GM12878 (cell line): ENCODE measurements at regions not wholly inside any gene's neighbourhood (a gene's known extent, or its start where the extent isn't known, plus 50 kb on each side); places are given as distances from the start of the nearest gene placed in this dataset.

Experiments used
- ATAC-seq: fragments of 200-7000 bp; cut with Tn5 transposase; 3 replicates; pipeline ENCODE4 v1.9.1; 2020; ENCODE audit warnings: mild to moderate bottlenecking, moderate library complexity
- BruUV-seq: library from RNA; stranded (reverse); fragments of 400-500 nt; replicated peaks from 2 replicates; lab custom pipeline; 2021; lab: Mats Ljungman, UMichigan
- CTCF ChIA-PET: fragments of 300-600 bp; sonication (Branson Sonifier 250); formaldehyde crosslinking; extraction: SDS; loops from one replicate; lab custom pipeline; 2021; ENCODE audit warnings: inconsistent platforms; lab: Yijun Ruan, JAX
- POLR2A ChIA-PET: fragments of 350-600 bp; formaldehyde crosslinking; extraction: SDS; loops from one replicate; lab custom pipeline; 2021; ENCODE audit warnings: inconsistent platforms; lab: Charles Lee
- RAD21 ChIA-PET: fragments of 300-600 bp; sonication (Branson Sonifier 250); formaldehyde crosslinking; loops from one replicate; lab custom pipeline; 2023; ENCODE audit warnings: antibody characterized with exemption; ENCODE audit not compliant: unreplicated experiment; lab: Charles Lee
- SMC1A ChIA-PET: fragments of 300-600 bp; sonication (Branson Sonifier 250); formaldehyde crosslinking; loops from one replicate; lab custom pipeline; 2023; ENCODE audit not compliant: unreplicated experiment, uncharacterized antibody; lab: Charles Lee
- DNase-seq: peaks from one replicate; pipeline ENCODE4 v3.0.0-alpha.2; 2011; ENCODE audit warnings: low read depth, low spot score
- FAIRE-seq: peaks from 3 replicates; lab custom pipeline; 2011; peaks lifted over from hg19 to GRCh38; lab: Jason Lieb, UNC
- H2AFZ ChIP-seq: 2 replicates; pipeline ENCODE4 v1.6.0; 2011; ENCODE audit warnings: low read depth, low read length, control low read depth; ENCODE audit not compliant: control insufficient read depth
- H3K27ac ChIP-seq: 2 replicates; pipeline ENCODE4 v1.5.1; 2011; ENCODE audit warnings: control low read depth; ENCODE audit not compliant: control insufficient read depth, insufficient read depth
- H3K27me3 ChIP-seq, 2 experiments: replicated peaks in 1 of 2; 2 replicates each; pipeline versions ENCODE4 v1.6.0 to v1.6.1; 2011; ENCODE audit warnings: low read length in 1 of 2; ENCODE audit not compliant: control insufficient read depth in 2 of 2, insufficient read depth in 2 of 2
- H3K36me3 ChIP-seq, 2 experiments: 2 replicates each; pipeline ENCODE4 v1.5.1; 2011; ENCODE audit warnings: low read length in 1 of 2; ENCODE audit not compliant: control insufficient read depth in 2 of 2, insufficient read depth in 2 of 2
- H3K4me1 ChIP-seq: 2 replicates; pipeline ENCODE4 v1.6.1; 2011; ENCODE audit warnings: mild to moderate bottlenecking, low read length, moderate library complexity, mixed read lengths; ENCODE audit not compliant: control insufficient read depth, insufficient read depth
- H3K4me2 ChIP-seq: 2 replicates; pipeline ENCODE4 v1.6.0; 2011; ENCODE audit warnings: control low read depth; ENCODE audit not compliant: control insufficient read depth, insufficient read depth
- H3K4me3 ChIP-seq: fragments of 200-600 bp; sonication (generic); 2 replicates; pipeline ENCODE4 v1.5.1; 2016
- H3K79me2 ChIP-seq: 2 replicates; pipeline ENCODE4 v1.6.0; 2011; ENCODE audit warnings: low read length; ENCODE audit not compliant: control insufficient read depth, insufficient read depth
- H3K9ac ChIP-seq: 2 replicates; pipeline ENCODE4 v1.8.0; 2011; ENCODE audit warnings: low read length, control low read depth, mixed read lengths; ENCODE audit not compliant: control insufficient read depth, insufficient read depth
- H3K9me3 ChIP-seq: replicated peaks from 3 replicates; pipeline ENCODE4 v1.5.1; 2011; ENCODE audit warnings: mild to moderate bottlenecking, low read length; ENCODE audit not compliant: control insufficient read depth, insufficient read depth
- H4K20me1 ChIP-seq: 2 replicates; pipeline ENCODE4 v1.6.0; 2011; ENCODE audit not compliant: control insufficient read depth, insufficient read depth
- CEBPZ ChIP-seq: fragments of 150-350 bp; IDR thresholded peaks from 2 replicates; pipeline ENCODE4 v1.6.1; 2016; ENCODE audit warnings: low read depth, low read length
- HDAC6 ChIP-seq: fragments of 200-600 bp; sonication (generic); IDR thresholded peaks from one replicate; pipeline ENCODE4 v1.8.0; 2017; ENCODE audit warnings: antibody characterized with exemption; ENCODE audit not compliant: unreplicated experiment
- IKZF2 ChIP-seq, 2 experiments: fragments of 450-650 bp; IDR thresholded peaks; 2 replicates each; pipeline ENCODE4 v1.6.1; 2017; ENCODE audit warnings: mild to moderate bottlenecking in 2 of 2, moderate library complexity in 2 of 2
- IRF4 ChIP-seq: IDR thresholded peaks from 2 replicates; pipeline ENCODE4 v1.6.1; 2011; ENCODE audit warnings: low read depth, low read length
- IRF5 ChIP-seq: fragments of 450-650 bp; IDR thresholded peaks from 2 replicates; pipeline ENCODE4 v1.6.1; 2017; ENCODE audit warnings: borderline replicate concordance
- MLLT1 ChIP-seq: fragments of 450-650 bp; IDR thresholded peaks from 2 replicates; pipeline ENCODE4 v1.6.1; 2016; ENCODE audit warnings: mild to moderate bottlenecking
- MTA3 ChIP-seq: IDR thresholded peaks from 2 replicates; pipeline ENCODE4 v1.6.1; 2012; ENCODE audit warnings: low read length, inconsistent platforms, borderline replicate concordance
- NFYA ChIP-seq: IDR thresholded peaks from 2 replicates; pipeline ENCODE4 v1.6.1; 2011; ENCODE audit warnings: low read depth, mild to moderate bottlenecking, low read length, improper control_type of control experiment, borderline replicate concordance
- PAX5 ChIP-seq: IDR thresholded peaks from 2 replicates; pipeline ENCODE4 v1.6.1; 2011; ENCODE audit warnings: low read depth, low read length, borderline replicate concordance
- RCOR1 ChIP-seq: conservative IDR thresholded peaks from 2 replicates; pipeline ENCODE4 v1.6.1; 2012; ENCODE audit warnings: low read depth, low read length, improper control_type of control experiment
- SMAD5 ChIP-seq: IDR thresholded peaks from 2 replicates; pipeline ENCODE4 v1.6.1; 2016; ENCODE audit warnings: antibody characterized with exemption, low read depth
- SUPT20H ChIP-seq: IDR thresholded peaks from 2 replicates; pipeline ENCODE4 v1.6.1; 2011; ENCODE audit warnings: low read depth, mild to moderate bottlenecking, low read length, moderate library complexity, borderline replicate concordance; ENCODE audit not compliant: control insufficient read depth
- USF1 ChIP-seq: IDR thresholded peaks from 2 replicates; pipeline ENCODE4 v1.6.1; 2011; ENCODE audit warnings: borderline replicate concordance, low read depth, mild to moderate bottlenecking, moderate library complexity, mixed read lengths, low read length; ENCODE audit not compliant: insufficient read depth; ENCODE audit errors: extremely low read length
- WGBS: methylation state at CpG from one replicate; pipeline ENCODE4 v1.1.6; 2016; ENCODE audit warnings: low lambda C conversion rate; ENCODE audit not compliant: insufficient replicate concordance, insufficient coverage; ENCODE audit errors: missing lambda C conversion rate; 5-methylcytosine and 5-hydroxymethylcytosine counted together
- in situ Hi-C: fragments of 300-500 bp; cut with MboI; formaldehyde crosslinking; loops from 9 replicates; pipeline ENCODE4 v1.14.3; 2018; ENCODE audit warnings: mixed read lengths
- intact Hi-C: fragments of 100-400 bp; cut with micrococcal nuclease; formaldehyde crosslinking; loops from one replicate; pipeline ENCODE4 v1.14.2; 2022; ENCODE audit not compliant: unreplicated experiment

- no TSS peak for BruUV-seq
- DNase-seq = no peak
- H3K27me3 ChIP-seq = no peaks in the 10 kb centered on the region
- no peaks in the 10 kb centered on the region for H3K36me3 ChIP-seq
- no peak overlapping the region for H3K9ac ChIP-seq
- RAD21 ChIA-PET = no interaction called here
- no peaks in the 10 kb centered on the region for H3K79me2 ChIP-seq
- intact Hi-C loops = no loop called here
- in situ Hi-C loops = no loop called here
- no peaks in the 10 kb centered on the region; the same call in 2 of the 3 replicates for H3K9me3 ChIP-seq
- no peak overlapping the region for H3K4me2 ChIP-seq
- 35% methylated on average over 7 of the region's 7 CpGs for WGBS
- SMC1A ChIA-PET = no interaction called here
- H2AFZ ChIP-seq = no peak overlapping the region
- no peaks in the 10 kb centered on the region for H4K20me1 ChIP-seq
- no peak for FAIRE-seq
- POLR2A ChIA-PET = no interaction called here
- no peaks in the 10 kb centered on the region for H3K4me1 ChIP-seq
- H3K27ac ChIP-seq = no peak overlapping the region
- TF ChIP-seq IRF5 (no peak), IKZF2 (IDR thresholded peaks at IDR 0.05) (no peak), IRF4 (no peak), USF1 (no peak), NFYA (no peak), MTA3 (no peak), PAX5 (no peak), SMAD5 (no peak), HDAC6 (no peak), MLLT1 (no peak), RCOR1 (no peak), SUPT20H (no peak), CEBPZ (no peak)
- TF ChIP-seq, all 136 proteins: peak for 0
- ATAC-seq = no peak
- CTCF ChIA-PET = interaction anchor here (0.7 kb wide), 1 partner anchor 52 kb away, joined by 3 read pairs; no protein-coding TSS in a partner anchor
- H3K4me3 ChIP-seq = no peak overlapping the region
Observed at GRCh38 chr22:49243965-49244364, 583.7 kb downstream of the BRD1 start.
